HepG2 (cell line): ENCODE measurements at regions not wholly inside any gene's neighbourhood (a gene's known extent, or its start where the extent isn't known, plus 50 kb on each side); places are given as distances from the start of the nearest gene placed in this dataset.

Source experiments
- ATAC-seq: fragments of 200-7000 bp; cut with Tn5 transposase; 3 replicates; pipeline ENCODE4 v1.9.1; 2020; ENCODE audit warnings: mild to moderate bottlenecking, moderate library complexity
- BruUV-seq: library from RNA; stranded (reverse); fragments of 400-500 nt; replicated peaks from 2 replicates; lab custom pipeline; 2021; lab: Mats Ljungman, UMichigan
- CTCF ChIA-PET: fragments of 300-600 bp; formaldehyde crosslinking; extraction: SDS; loops from one replicate; lab custom pipeline; 2021; ENCODE audit warnings: low total read pairs, inconsistent platforms, low intra/inter-chr PET ratio; lab: Yijun Ruan, JAX
- POLR2A ChIA-PET: fragments of 350-600 bp; sonication (Branson Sonifier 250); formaldehyde crosslinking; loops from one replicate; lab custom pipeline; 2020; ENCODE audit warnings: antibody characterized with exemption, inconsistent platforms; lab: Yijun Ruan, JAX
- DNase-seq: peaks from one replicate; pipeline ENCODE4 v3.0.0-alpha.2; 2015; ENCODE audit warnings: low spot score
- FAIRE-seq: peaks from 3 replicates; lab custom pipeline; 2011; peaks lifted over from hg19 to GRCh38; lab: Jason Lieb, UNC
- H2AFZ ChIP-seq: one replicate; pipeline ENCODE4 v1.6.1; 2011; ENCODE audit warnings: low read length, inconsistent platforms
- H3K27ac ChIP-seq: fragments of 300-600 bp; 3 replicates; pipeline ENCODE4 v1.8.0; 2011; ENCODE audit warnings: mixed run types, mild to moderate bottlenecking, mixed read lengths, low read length, inconsistent platforms; ENCODE audit not compliant: insufficient read depth; ENCODE audit errors: extremely low read length
- H3K27me3 ChIP-seq, 2 experiments: fragments of 200-600 bp in 1 of 2; 2 replicates in 1 of 2; 3 replicates in 1 of 2; pipeline versions ENCODE4 v1.6.0 to v1.8.0; 2011; ENCODE audit warnings: low read length in 2 of 2, mild to moderate bottlenecking in 2 of 2, moderate library complexity in 2 of 2, inconsistent platforms in 1 of 2; ENCODE audit not compliant: insufficient read depth in 2 of 2, control insufficient read depth in 1 of 2
- H3K36me3 ChIP-seq, 2 experiments: fragments of 200-600 bp in 1 of 2; replicated peaks in 1 of 2; 2 replicates in 1 of 2; 3 replicates in 1 of 2; pipeline versions ENCODE4 v1.5.1 to v1.8.0; 2011; ENCODE audit warnings: low read length in 2 of 2, inconsistent platforms in 1 of 2; ENCODE audit not compliant: insufficient read depth in 2 of 2, control insufficient read depth in 1 of 2
- H3K4me1 ChIP-seq: 2 replicates; pipeline ENCODE4 v1.5.1; 2012; ENCODE audit warnings: low read length, inconsistent platforms; ENCODE audit not compliant: insufficient read depth
- H3K4me2 ChIP-seq: 2 replicates; pipeline ENCODE4 v1.6.0; 2011; ENCODE audit warnings: low read depth, low read length, inconsistent platforms
- H3K4me3 ChIP-seq, 3 experiments: fragments of 200-600 bp in 1 of 3; sonication (generic), shearing (Covaris generic) in 1 of 3; replicated peaks in 1 of 3; 2 replicates each; pipeline ENCODE4 v1.5.1; 2011 to 2016; ENCODE audit warnings: low read length in 3 of 3, inconsistent platforms in 2 of 3, low read depth in 2 of 3, mild to moderate bottlenecking in 2 of 3, control low read depth in 1 of 3, mixed read lengths in 1 of 3; ENCODE audit not compliant: insufficient read depth in 1 of 3
- H3K79me2 ChIP-seq: one replicate; pipeline ENCODE4 v1.6.1; 2011; ENCODE audit warnings: low read length, inconsistent platforms; ENCODE audit not compliant: insufficient read depth
- H3K9ac ChIP-seq: 2 replicates; pipeline ENCODE4 v1.6.0; 2011; ENCODE audit warnings: mild to moderate bottlenecking, low read depth, low read length, inconsistent platforms; ENCODE audit not compliant: insufficient read depth
- H3K9me3 ChIP-seq: 2 replicates; pipeline ENCODE4 v1.5.1; 2012; ENCODE audit warnings: mild to moderate bottlenecking, low read length
- H4K20me1 ChIP-seq: 2 replicates; pipeline ENCODE4 v1.6.0; 2011; ENCODE audit warnings: inconsistent platforms, mild to moderate bottlenecking, low read length, moderate library complexity; ENCODE audit not compliant: insufficient read depth
- BCL3 ChIP-seq: sonication (generic); formaldehyde crosslinking; IDR thresholded peaks from 2 replicates; pipeline ENCODE4 v1.5.1; 2020; ENCODE audit warnings: mild to moderate bottlenecking, missing genetic modification reagents, moderate library complexity
- E2F1 ChIP-seq: sonication (generic); formaldehyde crosslinking; IDR thresholded peaks from 2 replicates; pipeline ENCODE4 v1.5.0; 2020; ENCODE audit warnings: missing genetic modification reagents
- ELK4 ChIP-seq: sonication (generic); formaldehyde crosslinking; IDR thresholded peaks from 2 replicates; pipeline ENCODE4 v1.9.0; 2021; ENCODE audit warnings: missing genetic modification reagents, borderline replicate concordance
- HOXA5 ChIP-seq: sonication (generic); formaldehyde crosslinking; IDR thresholded peaks from 2 replicates; pipeline ENCODE4 v1.4.0; 2020; ENCODE audit warnings: missing genetic modification reagents
- MEF2D ChIP-seq: sonication (generic); formaldehyde crosslinking; IDR thresholded peaks from 2 replicates; pipeline ENCODE4 v1.5.1; 2020; ENCODE audit warnings: mild to moderate bottlenecking, missing genetic modification reagents
- THAP7 ChIP-seq: sonication (generic); formaldehyde crosslinking; IDR thresholded peaks from 2 replicates; pipeline ENCODE4 v1.8.1; 2023; ENCODE audit warnings: mild to moderate bottlenecking, missing genetic modification reagents
- TRAFD1 ChIP-seq: sonication (generic); formaldehyde crosslinking; IDR thresholded peaks from 2 replicates; pipeline ENCODE4 v1.5.1; 2020; ENCODE audit warnings: missing genetic modification reagents, mild to moderate bottlenecking, borderline replicate concordance
- ZFP90 ChIP-seq: sonication (generic); formaldehyde crosslinking; IDR thresholded peaks from 2 replicates; pipeline ENCODE4 v1.8.0; 2022; ENCODE audit warnings: missing genetic modification reagents, mild to moderate bottlenecking, inconsistent platforms, borderline replicate concordance
- ZNF180 ChIP-seq: sonication (generic); formaldehyde crosslinking; IDR thresholded peaks from 2 replicates; pipeline ENCODE4 v1.4.0; 2020; ENCODE audit warnings: low read depth, missing genetic modification reagents, borderline replicate concordance
- ZNF703 ChIP-seq: sonication (generic); formaldehyde crosslinking; IDR thresholded peaks from 2 replicates; pipeline ENCODE4 v1.5.1; 2020; ENCODE audit warnings: missing genetic modification reagents, mild to moderate bottlenecking, moderate library complexity, borderline replicate concordance
- ZNF768 ChIP-seq: sonication (generic); formaldehyde crosslinking; IDR thresholded peaks from 2 replicates; pipeline ENCODE4 v1.4.0; 2020; ENCODE audit warnings: missing genetic modification reagents
- ZSCAN31 ChIP-seq: sonication (generic); formaldehyde crosslinking; IDR thresholded peaks from 2 replicates; pipeline ENCODE4 v1.5.0; 2020; ENCODE audit warnings: low read depth, mild to moderate bottlenecking, missing genetic modification reagents
- WGBS: methylation state at CpG from one replicate; pipeline ENCODE4 v1.1.6; 2017; ENCODE audit warnings: low lambda C conversion rate; 5-methylcytosine and 5-hydroxymethylcytosine counted together
- in situ Hi-C: cut with HindIII; loops from 2 replicates; pipeline ENCODE4 v1.10.0; 2017; ENCODE audit warnings: low pct_unique_long_range_greater_than_20kb; ENCODE audit not compliant: extremely low pct_ligation_motif_present
- intact Hi-C: fragments of 100-400 bp; cut with micrococcal nuclease; formaldehyde crosslinking; loops from one replicate; pipeline ENCODE4 v1.10.0; 2022; ENCODE audit not compliant: unreplicated experiment

- no peaks in the 10 kb centered on the region for H3K4me1 ChIP-seq
- H3K27ac ChIP-seq, result no peak overlapping the region
- H3K9me3 ChIP-seq, result peaks cover 10% of the 10 kb centered on the region
- no peak overlapping the region for H3K4me2 ChIP-seq
- DNase-seq, result no peak
- FAIRE-seq, result no peak
- no peaks in the 10 kb centered on the region for H3K79me2 ChIP-seq
- H3K4me3 ChIP-seq, result no peak overlapping the region
- ChIA-PET CTCF (no interaction called here), POLR2A (no interaction called here)
- no peak overlapping the region for H3K9ac ChIP-seq
- H2AFZ ChIP-seq, result no peak overlapping the region
- in situ Hi-C loops, result no loop called here
- no TSS peak for BruUV-seq
- no peaks in the 10 kb centered on the region for H4K20me1 ChIP-seq
- no peaks in the 10 kb centered on the region for H3K36me3 ChIP-seq
- ATAC-seq, result no peak
- TF ChIP-seq BCL3 (CRISPR knock-in tag) (no peak), E2F1 (no peak), ELK4 (CRISPR knock-in tag) (no peak), ZNF180 (CRISPR knock-in tag) (no peak), ZFP90 (CRISPR knock-in tag) (no peak), TRAFD1 (CRISPR knock-in tag) (no peak), MEF2D (no peak), ZNF703 (CRISPR knock-in tag) (no peak), HOXA5 (CRISPR knock-in tag) (no peak), ZNF768 (CRISPR knock-in tag) (no peak), ZSCAN31 (CRISPR knock-in tag) (no peak), THAP7 (CRISPR knock-in tag) (no peak)
- H3K27me3 ChIP-seq, result no peaks in the 10 kb centered on the region; a peak in 1 of 5 replicates
- WGBS, result 0% methylated on average over 2 of the region's 2 CpGs
- intact Hi-C loops, result no loop called here
These were observed 297.2 kb upstream of the FAT3 start for GRCh38 chr11:91927448-91927847.
